HT-29 (cell line): ENCODE measurements at regions not wholly inside any gene's neighbourhood (a gene's known extent, or its start where the extent isn't known, plus 50 kb on each side); places are given as distances from the start of the nearest gene placed in this dataset.

ENCODE experiments used
- DNase-seq: peaks from one replicate; pipeline ENCODE4 v3.0.0-alpha.2; 2015; ENCODE audit warnings: low spot score

GRCh38 chr12:61414470-61414869 is 845.7 kb upstream of the USP15 start:
- DNase-seq: no peak

GRCh38 chr12:61422786-61423185 is 837.4 kb upstream of the USP15 start:
- no peak for DNase-seq

- peak; percentile 24 for DNase-seq
These were observed 808.1 kb upstream of the USP15 start for GRCh38 chr12:61452076-61452475.

GRCh38 chr12:61487728-61488127 is 772.5 kb upstream of the USP15 start:
- DNase-seq: no peak

- DNase-seq: no peak
These were observed 769.4 kb upstream of the USP15 start for GRCh38 chr12:61490526-61491498.

- DNase-seq: no peak
These were observed 758.0 kb upstream of the USP15 start for GRCh38 chr12:61502179-61502578.

GRCh38 chr12:61504396-61505080 is 755.7 kb upstream of the USP15 start:
- no peak for DNase-seq

GRCh38 chr12:61513499-61513898 is 746.7 kb upstream of the USP15 start:
- no peak for DNase-seq

GRCh38 chr12:61514016-61514415 is 746.2 kb upstream of the USP15 start:
- DNase-seq: no peak

GRCh38 chr12:61521258-61521657 is 738.9 kb upstream of the USP15 start:
- no peak for DNase-seq

GRCh38 chr12:61523276-61523992 is 736.8 kb upstream of the USP15 start:
- DNase-seq: no peak

- no peak for DNase-seq
These were observed 735.4 kb upstream of the USP15 start for GRCh38 chr12:61524851-61525250.

- DNase-seq: no peak
These were observed 734.9 kb upstream of the USP15 start for GRCh38 chr12:61525331-61525730.

- DNase-seq: no peak
These were observed 729.7 kb upstream of the USP15 start for GRCh38 chr12:61530456-61530855.

- no peak for DNase-seq
These were observed 729.0 kb upstream of the USP15 start for GRCh38 chr12:61531195-61531594.

GRCh38 chr12:61536117-61536516 is 724.1 kb upstream of the USP15 start:
- no peak for DNase-seq

- DNase-seq: no peak
These were observed 723.7 kb upstream of the USP15 start for GRCh38 chr12:61536525-61536924.

GRCh38 chr12:61538951-61539350 is 721.3 kb upstream of the USP15 start:
- DNase-seq: peak; percentile 27

- DNase-seq: no peak
These were observed 717.7 kb upstream of the USP15 start for GRCh38 chr12:61542551-61542950.

GRCh38 chr12:61546296-61546695 is 713.9 kb upstream of the USP15 start:
- DNase-seq: peak; percentile 81

GRCh38 chr12:61553091-61553490 is 707.1 kb upstream of the USP15 start:
- DNase-seq: no peak
